ENCODE measurements at regions not wholly inside any gene's neighbourhood (a gene's known extent, or its start where the extent isn't known, plus 50 kb on each side); places are given as distances from the start of the nearest gene placed in this dataset.

DNA sequence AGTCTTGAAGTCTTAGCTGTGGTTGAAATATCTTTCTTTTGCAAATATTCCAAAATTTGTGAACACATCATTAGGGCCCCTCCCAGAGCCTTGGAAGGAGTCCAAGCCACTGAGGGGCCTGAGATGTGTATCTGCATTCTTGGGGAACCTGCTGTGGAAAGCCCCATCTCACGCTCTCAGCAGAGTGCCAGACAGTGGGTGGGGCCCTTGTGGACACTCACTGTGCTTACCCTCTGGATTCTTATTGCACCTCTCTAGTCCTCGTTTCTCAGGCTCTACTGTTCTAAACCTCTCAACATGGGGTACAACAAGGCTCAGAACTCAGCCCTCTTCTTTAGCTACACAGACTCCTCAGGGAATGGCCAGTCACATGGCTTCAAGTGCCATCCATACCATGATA is 416.2 kb upstream of the CDH4 start:
- no peak for TF ChIP-seq ZNF777 (tag by site-specific recombination; IDR thresholded peaks at IDR 0.05; ENCODE audit: borderline replicate concordance)
- TF ChIP-seq ZNF544 (tag by site-specific recombination; IDR thresholded peaks at IDR 0.05) = no peak
- TF ChIP-seq, protein P1, sequence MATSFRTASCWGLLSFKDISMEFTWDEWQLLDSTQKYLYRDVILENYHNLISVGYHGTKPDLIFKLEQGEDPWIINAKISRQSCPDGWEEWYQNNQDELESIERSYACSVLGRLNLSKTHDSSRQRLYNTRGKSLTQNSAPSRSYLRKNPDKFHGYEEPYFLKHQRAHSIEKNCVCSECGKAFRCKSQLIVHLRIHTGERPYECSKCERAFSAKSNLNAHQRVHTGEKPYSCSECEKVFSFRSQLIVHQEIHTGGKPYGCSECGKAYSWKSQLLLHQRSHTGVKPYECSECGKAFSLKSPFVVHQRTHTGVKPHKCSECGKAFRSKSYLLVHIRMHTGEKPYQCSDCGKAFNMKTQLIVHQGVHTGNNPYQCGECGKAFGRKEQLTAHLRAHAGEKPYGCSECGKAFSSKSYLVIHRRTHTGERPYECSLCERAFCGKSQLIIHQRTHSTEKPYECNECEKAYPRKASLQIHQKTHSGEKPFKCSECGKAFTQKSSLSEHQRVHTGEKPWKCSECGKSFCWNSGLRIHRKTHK (tag by site-specific recombination; IDR thresholded peaks at IDR 0.05) = no peak
- TF ChIP-seq, protein P2, sequence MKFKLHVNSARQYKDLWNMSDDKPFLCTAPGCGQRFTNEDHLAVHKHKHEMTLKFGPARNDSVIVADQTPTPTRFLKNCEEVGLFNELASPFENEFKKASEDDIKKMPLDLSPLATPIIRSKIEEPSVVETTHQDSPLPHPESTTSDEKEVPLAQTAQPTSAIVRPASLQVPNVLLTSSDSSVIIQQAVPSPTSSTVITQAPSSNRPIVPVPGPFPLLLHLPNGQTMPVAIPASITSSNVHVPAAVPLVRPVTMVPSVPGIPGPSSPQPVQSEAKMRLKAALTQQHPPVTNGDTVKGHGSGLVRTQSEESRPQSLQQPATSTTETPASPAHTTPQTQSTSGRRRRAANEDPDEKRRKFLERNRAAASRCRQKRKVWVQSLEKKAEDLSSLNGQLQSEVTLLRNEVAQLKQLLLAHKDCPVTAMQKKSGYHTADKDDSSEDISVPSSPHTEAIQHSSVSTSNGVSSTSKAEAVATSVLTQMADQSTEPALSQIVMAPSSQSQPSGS (tag by site-specific recombination; IDR thresholded peaks at IDR 0.05; ENCODE audit: low read depth) = no peak
- TF ChIP-seq, protein P3, sequence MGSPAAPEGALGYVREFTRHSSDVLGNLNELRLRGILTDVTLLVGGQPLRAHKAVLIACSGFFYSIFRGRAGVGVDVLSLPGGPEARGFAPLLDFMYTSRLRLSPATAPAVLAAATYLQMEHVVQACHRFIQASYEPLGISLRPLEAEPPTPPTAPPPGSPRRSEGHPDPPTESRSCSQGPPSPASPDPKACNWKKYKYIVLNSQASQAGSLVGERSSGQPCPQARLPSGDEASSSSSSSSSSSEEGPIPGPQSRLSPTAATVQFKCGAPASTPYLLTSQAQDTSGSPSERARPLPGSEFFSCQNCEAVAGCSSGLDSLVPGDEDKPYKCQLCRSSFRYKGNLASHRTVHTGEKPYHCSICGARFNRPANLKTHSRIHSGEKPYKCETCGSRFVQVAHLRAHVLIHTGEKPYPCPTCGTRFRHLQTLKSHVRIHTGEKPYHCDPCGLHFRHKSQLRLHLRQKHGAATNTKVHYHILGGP (tag by site-specific recombination; IDR thresholded peaks at IDR 0.05) = no peak
- no peak for TF ChIP-seq YY1 (tag by site-specific recombination; IDR thresholded peaks at IDR 0.05)
- TF ChIP-seq SALL2 (tag by site-specific recombination; IDR thresholded peaks at IDR 0.05; ENCODE audit: borderline replicate concordance) = no peak
- TF ChIP-seq ZNF837 (tag by site-specific recombination; IDR thresholded peaks at IDR 0.05) = no peak
- TF ChIP-seq, protein P4, sequence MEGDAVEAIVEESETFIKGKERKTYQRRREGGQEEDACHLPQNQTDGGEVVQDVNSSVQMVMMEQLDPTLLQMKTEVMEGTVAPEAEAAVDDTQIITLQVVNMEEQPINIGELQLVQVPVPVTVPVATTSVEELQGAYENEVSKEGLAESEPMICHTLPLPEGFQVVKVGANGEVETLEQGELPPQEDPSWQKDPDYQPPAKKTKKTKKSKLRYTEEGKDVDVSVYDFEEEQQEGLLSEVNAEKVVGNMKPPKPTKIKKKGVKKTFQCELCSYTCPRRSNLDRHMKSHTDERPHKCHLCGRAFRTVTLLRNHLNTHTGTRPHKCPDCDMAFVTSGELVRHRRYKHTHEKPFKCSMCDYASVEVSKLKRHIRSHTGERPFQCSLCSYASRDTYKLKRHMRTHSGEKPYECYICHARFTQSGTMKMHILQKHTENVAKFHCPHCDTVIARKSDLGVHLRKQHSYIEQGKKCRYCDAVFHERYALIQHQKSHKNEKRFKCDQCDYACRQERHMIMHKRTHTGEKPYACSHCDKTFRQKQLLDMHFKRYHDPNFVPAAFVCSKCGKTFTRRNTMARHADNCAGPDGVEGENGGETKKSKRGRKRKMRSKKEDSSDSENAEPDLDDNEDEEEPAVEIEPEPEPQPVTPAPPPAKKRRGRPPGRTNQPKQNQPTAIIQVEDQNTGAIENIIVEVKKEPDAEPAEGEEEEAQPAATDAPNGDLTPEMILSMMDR (tag by site-specific recombination; IDR thresholded peaks at IDR 0.05) = no peak

Measured in HEK293 (cell line).